ENCODE measurements at regions not wholly inside any gene's neighbourhood (a gene's known extent, or its start where the extent isn't known, plus 50 kb on each side); places are given as distances from the start of the nearest gene placed in this dataset.

GRCh38 chr3:81874738-81875137, 113.3 kb upstream of the GBE1 start (continued):
- TF ChIP-seq, protein P1, sequence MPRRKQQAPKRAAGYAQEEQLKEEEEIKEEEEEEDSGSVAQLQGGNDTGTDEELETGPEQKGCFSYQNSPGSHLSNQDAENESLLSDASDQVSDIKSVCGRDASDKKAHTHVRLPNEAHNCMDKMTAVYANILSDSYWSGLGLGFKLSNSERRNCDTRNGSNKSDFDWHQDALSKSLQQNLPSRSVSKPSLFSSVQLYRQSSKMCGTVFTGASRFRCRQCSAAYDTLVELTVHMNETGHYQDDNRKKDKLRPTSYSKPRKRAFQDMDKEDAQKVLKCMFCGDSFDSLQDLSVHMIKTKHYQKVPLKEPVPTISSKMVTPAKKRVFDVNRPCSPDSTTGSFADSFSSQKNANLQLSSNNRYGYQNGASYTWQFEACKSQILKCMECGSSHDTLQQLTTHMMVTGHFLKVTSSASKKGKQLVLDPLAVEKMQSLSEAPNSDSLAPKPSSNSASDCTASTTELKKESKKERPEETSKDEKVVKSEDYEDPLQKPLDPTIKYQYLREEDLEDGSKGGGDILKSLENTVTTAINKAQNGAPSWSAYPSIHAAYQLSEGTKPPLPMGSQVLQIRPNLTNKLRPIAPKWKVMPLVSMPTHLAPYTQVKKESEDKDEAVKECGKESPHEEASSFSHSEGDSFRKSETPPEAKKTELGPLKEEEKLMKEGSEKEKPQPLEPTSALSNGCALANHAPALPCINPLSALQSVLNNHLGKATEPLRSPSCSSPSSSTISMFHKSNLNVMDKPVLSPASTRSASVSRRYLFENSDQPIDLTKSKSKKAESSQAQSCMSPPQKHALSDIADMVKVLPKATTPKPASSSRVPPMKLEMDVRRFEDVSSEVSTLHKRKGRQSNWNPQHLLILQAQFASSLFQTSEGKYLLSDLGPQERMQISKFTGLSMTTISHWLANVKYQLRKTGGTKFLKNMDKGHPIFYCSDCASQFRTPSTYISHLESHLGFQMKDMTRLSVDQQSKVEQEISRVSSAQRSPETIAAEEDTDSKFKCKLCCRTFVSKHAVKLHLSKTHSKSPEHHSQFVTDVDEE (CRISPR knock-in tag; IDR thresholded peaks at IDR 0.05): no peak
- TF ChIP-seq PPARA (CRISPR knock-in tag; IDR thresholded peaks at IDR 0.05; ENCODE audit: borderline replicate concordance) (no peak), ZFP30 (CRISPR knock-in tag; IDR thresholded peaks at IDR 0.05) (no peak), SNAI2 (CRISPR knock-in tag; IDR thresholded peaks at IDR 0.05) (no peak), POU6F1 (CRISPR knock-in tag; IDR thresholded peaks at IDR 0.05; ENCODE audit: borderline replicate concordance, low read depth) (no peak), GLIS3 (CRISPR knock-in tag; IDR thresholded peaks at IDR 0.05) (no peak)

GRCh38 chr3:81872566-81872965, 111.1 kb upstream of the GBE1 start:
- TF ChIP-seq GLIS3 (CRISPR knock-in tag; IDR thresholded peaks at IDR 0.05) (no peak), ZNF70 (CRISPR knock-in tag; IDR thresholded peaks at IDR 0.05) (no peak), PATZ1 (CRISPR knock-in tag; IDR thresholded peaks at IDR 0.05; ENCODE audit: borderline replicate concordance) (no peak), POU6F1 (CRISPR knock-in tag; IDR thresholded peaks at IDR 0.05; ENCODE audit: borderline replicate concordance, low read depth) (no peak), RARB (CRISPR knock-in tag; IDR thresholded peaks at IDR 0.05) (no peak), ZNF565 (CRISPR knock-in tag; conservative IDR thresholded peaks at IDR 0.05; ENCODE audit: low read depth) (no peak), PPARA (CRISPR knock-in tag; IDR thresholded peaks at IDR 0.05; ENCODE audit: borderline replicate concordance) (no peak), CSDC2 (CRISPR knock-in tag; IDR thresholded peaks at IDR 0.05) (no peak), ZFP3 (CRISPR knock-in tag; IDR thresholded peaks at IDR 0.05) (no peak), ZC3H10 (CRISPR knock-in tag; IDR thresholded peaks at IDR 0.05) (no peak), CSRNP3 (CRISPR knock-in tag; IDR thresholded peaks at IDR 0.05) (no peak), BACH2 (CRISPR knock-in tag; IDR thresholded peaks at IDR 0.05; ENCODE audit: borderline replicate concordance) (no peak), TCF4 (CRISPR knock-in tag; IDR thresholded peaks at IDR 0.05; ENCODE audit: borderline replicate concordance) (no peak), SNAI2 (CRISPR knock-in tag; IDR thresholded peaks at IDR 0.05) (no peak), ZFP30 (CRISPR knock-in tag; IDR thresholded peaks at IDR 0.05) (no peak), ARNTL (CRISPR knock-in tag; IDR thresholded peaks at IDR 0.05; ENCODE audit: borderline replicate concordance, low read depth) (no peak), OSR1 (CRISPR knock-in tag; IDR thresholded peaks at IDR 0.05) (no peak)
- TF ChIP-seq, protein P2, sequence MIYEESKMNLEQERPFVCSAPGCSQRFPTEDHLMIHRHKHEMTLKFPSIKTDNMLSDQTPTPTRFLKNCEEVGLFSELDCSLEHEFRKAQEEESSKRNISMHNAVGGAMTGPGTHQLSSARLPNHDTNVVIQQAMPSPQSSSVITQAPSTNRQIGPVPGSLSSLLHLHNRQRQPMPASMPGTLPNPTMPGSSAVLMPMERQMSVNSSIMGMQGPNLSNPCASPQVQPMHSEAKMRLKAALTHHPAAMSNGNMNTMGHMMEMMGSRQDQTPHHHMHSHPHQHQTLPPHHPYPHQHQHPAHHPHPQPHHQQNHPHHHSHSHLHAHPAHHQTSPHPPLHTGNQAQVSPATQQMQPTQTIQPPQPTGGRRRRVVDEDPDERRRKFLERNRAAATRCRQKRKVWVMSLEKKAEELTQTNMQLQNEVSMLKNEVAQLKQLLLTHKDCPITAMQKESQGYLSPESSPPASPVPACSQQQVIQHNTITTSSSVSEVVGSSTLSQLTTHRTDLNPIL (CRISPR knock-in tag; IDR thresholded peaks at IDR 0.05; ENCODE audit: low read depth): no peak
- no peak for ATAC-seq
